BLaER1 (cell line): ENCODE measurements at regions not wholly inside any gene's neighbourhood (a gene's known extent, or its start where the extent isn't known, plus 50 kb on each side); places are given as distances from the start of the nearest gene placed in this dataset.
A peak's percentile ranks its signal among the peaks of the same experiment; 100 is the strongest.

Source experiments
- H3K27ac ChIP-seq: shearing (Covaris generic); formaldehyde crosslinking; 2 replicates; pipeline ENCODE4 v1.8.1; 2022
- H3K27me3 ChIP-seq: shearing (Covaris generic); formaldehyde crosslinking; 2 replicates; pipeline ENCODE4 v1.8.1; 2022
- H3K36me3 ChIP-seq: shearing (Covaris generic); formaldehyde crosslinking; 2 replicates; pipeline ENCODE4 v1.8.1; 2022
- H3K4me1 ChIP-seq: shearing (Covaris generic); formaldehyde crosslinking; 2 replicates; pipeline ENCODE4 v1.8.1; 2022
- H3K4me2 ChIP-seq: shearing (Covaris generic); formaldehyde crosslinking; 2 replicates; pipeline ENCODE4 v1.8.1; 2022
- H3K4me3 ChIP-seq: shearing (Covaris generic); formaldehyde crosslinking; 2 replicates; pipeline ENCODE4 v1.8.1; 2022
- H3K9ac ChIP-seq: shearing (Covaris generic); formaldehyde crosslinking; 2 replicates; pipeline ENCODE4 v1.8.1; 2022
- H3K9me3 ChIP-seq: shearing (Covaris generic); formaldehyde crosslinking; 2 replicates; pipeline ENCODE4 v1.8.1; 2022
- H4K20me1 ChIP-seq: shearing (Covaris generic); formaldehyde crosslinking; 2 replicates; pipeline ENCODE4 v1.8.1; 2022
- Cebpa-rat ChIP-seq: shearing (Covaris generic); IDR thresholded peaks from 2 replicates; pipeline ENCODE4 v1.8.1; 2022

- H3K4me1 ChIP-seq, result no peaks in the 10 kb centered on the region
- H3K4me2 ChIP-seq, result no peak overlapping the region
Observed at GRCh38 chr11:119943298-119943655, 194.6 kb downstream of the TRIM29 start.

DNA sequence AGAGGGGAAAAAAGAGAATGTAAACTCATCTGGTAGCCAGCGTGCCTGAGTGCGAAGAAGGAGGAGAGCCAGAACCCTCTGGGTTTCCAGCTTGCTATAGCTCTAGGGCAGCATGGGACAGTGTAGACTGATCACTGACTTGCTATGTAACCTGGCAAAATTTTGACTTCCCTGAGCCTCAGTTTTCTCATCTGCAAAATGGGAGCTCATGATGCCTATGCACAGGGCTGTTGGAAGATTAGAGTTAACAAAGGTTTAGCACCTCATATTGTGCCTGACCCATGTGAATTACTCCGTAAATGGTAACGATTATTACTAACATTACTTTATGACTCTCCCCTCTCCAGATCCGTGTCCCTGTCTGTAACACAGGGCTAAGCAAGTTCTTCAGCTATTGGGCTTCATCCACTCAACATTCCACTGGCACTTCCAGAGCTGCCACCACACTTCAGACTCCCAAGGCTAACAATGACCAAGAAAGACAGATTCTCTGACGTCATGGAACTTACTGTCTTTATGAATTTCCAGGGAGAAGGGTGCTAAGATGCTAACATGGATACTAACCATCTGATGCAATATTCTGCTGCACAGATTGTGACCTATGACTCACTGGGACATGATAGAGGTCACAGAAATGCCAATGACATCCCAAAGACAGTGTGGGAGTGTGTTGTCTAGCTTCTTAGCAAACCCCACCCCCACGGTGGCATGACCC is 195.2 kb downstream of the TRIM29 start:
- Histone ChIP-seq H3K4me2 (no peak overlapping the region), H3K9ac (no peak overlapping the region), H4K20me1 (no peaks in the 10 kb centered on the region), H3K4me1 (peaks cover under 1% of the 10 kb centered on the region; the same call in 1 of the 2 replicates), H3K27me3 (no peaks in the 10 kb centered on the region), H3K9me3 (no peaks in the 10 kb centered on the region), H3K4me3 (no peak overlapping the region), H3K27ac (no peak overlapping the region), H3K36me3 (no peaks in the 10 kb centered on the region)
- TF ChIP-seq Cebpa-rat, result no peak

More at GRCh38 chr11:119943298-119943655, 194.6 kb downstream of the TRIM29 start:
- Histone ChIP-seq H3K27ac (no peak overlapping the region), H3K4me3 (no peak overlapping the region), H3K27me3 (no peaks in the 10 kb centered on the region), H4K20me1 (no peaks in the 10 kb centered on the region), H3K9ac (no peak overlapping the region), H3K36me3 (no peaks in the 10 kb centered on the region), H3K9me3 (no peaks in the 10 kb centered on the region)
- no peak for TF ChIP-seq Cebpa-rat

DNA sequence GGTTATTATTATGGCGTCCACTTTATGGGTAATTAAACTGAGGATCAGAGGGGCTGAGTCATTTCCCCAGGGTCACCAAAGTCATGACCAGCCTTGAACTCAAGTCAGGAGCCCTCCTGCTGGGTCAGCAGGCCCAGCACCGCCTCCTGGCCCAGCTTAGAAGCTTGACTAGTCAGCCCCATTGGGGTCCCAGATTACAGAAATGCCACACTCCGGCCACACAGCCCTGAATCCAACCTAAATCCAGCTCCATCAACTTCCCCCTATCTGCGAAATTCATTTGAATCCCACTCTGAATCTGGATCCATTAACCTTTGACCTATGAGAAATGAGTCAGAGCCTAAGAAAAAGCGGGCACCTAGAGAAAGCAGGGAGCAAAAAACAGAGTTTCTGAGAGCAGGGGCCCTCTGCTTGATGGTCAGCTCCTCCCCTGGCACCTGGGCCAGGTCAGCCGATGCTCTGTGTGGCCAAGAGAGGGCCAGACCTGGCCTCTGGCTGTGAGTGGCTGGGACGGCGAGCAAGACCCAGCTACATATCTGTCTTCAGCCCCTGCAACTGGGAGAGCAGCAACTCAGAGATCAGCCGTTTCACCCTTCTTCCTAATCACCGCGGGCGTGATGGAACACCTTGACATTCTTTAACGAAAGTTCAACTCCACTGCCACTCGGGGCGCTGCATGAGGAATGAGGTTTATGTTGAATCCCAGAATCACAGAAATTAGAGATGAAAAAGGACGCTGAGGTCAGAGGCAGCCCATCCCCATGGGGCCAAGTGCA is 196.1 kb downstream of the TRIM29 start:
- Histone ChIP-seq H3K4me2 (no peak overlapping the region), H3K27me3 (no peaks in the 10 kb centered on the region), H3K4me1 (peaks cover 9% of the 10 kb centered on the region), H4K20me1 (no peaks in the 10 kb centered on the region), H3K9me3 (no peaks in the 10 kb centered on the region), H3K27ac (no peak overlapping the region), H3K4me3 (no peak overlapping the region), H3K9ac (no peak overlapping the region), H3K36me3 (no peaks in the 10 kb centered on the region)
- no peak for TF ChIP-seq Cebpa-rat

GRCh38 chr11:119941171-119941570 is 196.7 kb downstream of the TRIM29 start:
- no peak overlapping the region for H3K4me3 ChIP-seq
- no peaks in the 10 kb centered on the region for H3K9me3 ChIP-seq
- no peak overlapping the region for H3K9ac ChIP-seq
- TF ChIP-seq Cebpa-rat, result no peak
- peaks cover 12% of the 10 kb centered on the region for H3K4me1 ChIP-seq
- no peaks in the 10 kb centered on the region for H4K20me1 ChIP-seq
- no peak overlapping the region for H3K4me2 ChIP-seq
- H3K36me3 ChIP-seq, result no peaks in the 10 kb centered on the region
- H3K27me3 ChIP-seq, result no peaks in the 10 kb centered on the region
- H3K27ac ChIP-seq, result no peak overlapping the region

- no peaks in the 10 kb centered on the region for H4K20me1 ChIP-seq
- no peak overlapping the region for H3K4me2 ChIP-seq
- H3K36me3 ChIP-seq, result no peaks in the 10 kb centered on the region
Observed at GRCh38 chr11:119940401-119940976, 197.4 kb downstream of the TRIM29 start.

DNA sequence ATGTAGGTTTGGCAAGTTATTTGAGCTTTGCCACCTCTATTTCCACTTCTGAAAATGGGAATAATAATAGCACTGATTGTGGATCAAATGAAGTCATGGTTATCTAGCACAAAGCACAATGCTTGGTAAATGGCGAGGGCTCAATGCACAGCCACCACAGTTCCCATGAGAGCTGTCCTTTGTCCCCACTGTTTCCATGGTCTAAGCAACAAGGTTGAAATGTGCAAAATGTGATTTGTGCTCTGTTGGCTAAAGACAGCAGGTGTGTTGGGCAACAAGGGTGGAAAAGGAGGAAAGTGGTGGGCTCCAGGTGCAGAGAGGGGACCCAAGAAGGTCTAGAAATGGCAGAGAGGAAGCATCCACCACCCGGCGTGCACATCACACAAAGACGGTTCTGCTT is 200.5 kb downstream of the TRIM29 start:
- Histone ChIP-seq H3K9ac (no peak overlapping the region), H3K4me1 (peaks cover 14% of the 10 kb centered on the region), H3K27ac (no peak overlapping the region), H3K9me3 (no peaks in the 10 kb centered on the region), H3K4me3 (no peak overlapping the region), H3K36me3 (no peaks in the 10 kb centered on the region), H4K20me1 (no peaks in the 10 kb centered on the region), H3K27me3 (no peaks in the 10 kb centered on the region), H3K4me2 (0 out of 2 replicates have a peak overlapping the region, but pooled peaks have one; percentile 10)
- no peak for TF ChIP-seq Cebpa-rat

More at GRCh38 chr11:119940401-119940976, 197.4 kb downstream of the TRIM29 start:
- Histone ChIP-seq H3K27ac (no peak overlapping the region), H3K27me3 (no peaks in the 10 kb centered on the region), H3K4me3 (no peak overlapping the region), H3K4me1 (peaks cover 14% of the 10 kb centered on the region), H3K9ac (no peak overlapping the region), H3K9me3 (no peaks in the 10 kb centered on the region)
- no peak for TF ChIP-seq Cebpa-rat

- Histone ChIP-seq H3K36me3 (no peaks in the 10 kb centered on the region), H3K27ac (no peak overlapping the region), H3K4me3 (no peak overlapping the region), H3K4me1 (peaks cover 14% of the 10 kb centered on the region), H3K9ac (no peak overlapping the region), H3K27me3 (no peaks in the 10 kb centered on the region), H3K9me3 (no peaks in the 10 kb centered on the region), H3K4me2 (0 out of 2 replicates have a peak overlapping the region, but pooled peaks have one; percentile 5), H4K20me1 (no peaks in the 10 kb centered on the region)
- TF ChIP-seq Cebpa-rat, result no peak
Observed at GRCh38 chr11:119936426-119936825, 201.5 kb downstream of the TRIM29 start.

- H3K36me3 ChIP-seq, result no peaks in the 10 kb centered on the region
- H3K9me3 ChIP-seq, result no peaks in the 10 kb centered on the region
- H3K27me3 ChIP-seq, result no peaks in the 10 kb centered on the region
- H3K27ac ChIP-seq, result no peak overlapping the region
- H3K4me3 ChIP-seq, result no peak overlapping the region
- no peak overlapping the region for H3K4me2 ChIP-seq
- TF ChIP-seq Cebpa-rat, result no peak
- H3K4me1 ChIP-seq, result peaks cover 14% of the 10 kb centered on the region
- no peak overlapping the region for H3K9ac ChIP-seq
- no peaks in the 10 kb centered on the region for H4K20me1 ChIP-seq
Observed at GRCh38 chr11:119935349-119935925, 202.5 kb downstream of the TRIM29 start.

- TF ChIP-seq Cebpa-rat, result no peak
- no peaks in the 10 kb centered on the region for H3K27me3 ChIP-seq
- H4K20me1 ChIP-seq, result no peaks in the 10 kb centered on the region
- H3K9ac ChIP-seq, result no peak overlapping the region
- no peak overlapping the region for H3K4me2 ChIP-seq
- H3K27ac ChIP-seq, result no peak overlapping the region
- H3K9me3 ChIP-seq, result no peaks in the 10 kb centered on the region
- H3K36me3 ChIP-seq, result no peaks in the 10 kb centered on the region
- no peak overlapping the region for H3K4me3 ChIP-seq
- H3K4me1 ChIP-seq, result peaks cover 14% of the 10 kb centered on the region
Observed at GRCh38 chr11:119934866-119935265, 203.0 kb downstream of the TRIM29 start.

- no peaks in the 10 kb centered on the region for H4K20me1 ChIP-seq
- H3K9me3 ChIP-seq, result no peaks in the 10 kb centered on the region
- no peak overlapping the region for H3K4me3 ChIP-seq
- H3K27me3 ChIP-seq, result no peaks in the 10 kb centered on the region
- H3K27ac ChIP-seq, result no peak overlapping the region
- no peaks in the 10 kb centered on the region for H3K36me3 ChIP-seq
- peaks cover 14% of the 10 kb centered on the region for H3K4me1 ChIP-seq
- H3K4me2 ChIP-seq, result no peak overlapping the region
- H3K9ac ChIP-seq, result no peak overlapping the region
- no peak for TF ChIP-seq Cebpa-rat
Observed at GRCh38 chr11:119934267-119934666, 203.6 kb downstream of the TRIM29 start.
